GF-D8 (cell line): ENCODE measurements at regions not wholly inside any gene's neighbourhood (a gene's known extent, or its start where the extent isn't known, plus 50 kb on each side); places are given as distances from the start of the nearest gene placed in this dataset.
"Not testable (repeated sequence)": the region's sequence is repeated elsewhere in the genome, so short reads cannot be mapped to it uniquely, and the experiment has no call there.

Source experiments
- DNase-seq: peaks from one replicate; lab custom pipeline; 2025; lab: John Stamatoyannopoulos, UW

- no peak for DNase-seq
Observed at GRCh38 chr5:167936944-167937634, 354.4 kb upstream of the WWC1 start.

DNA sequence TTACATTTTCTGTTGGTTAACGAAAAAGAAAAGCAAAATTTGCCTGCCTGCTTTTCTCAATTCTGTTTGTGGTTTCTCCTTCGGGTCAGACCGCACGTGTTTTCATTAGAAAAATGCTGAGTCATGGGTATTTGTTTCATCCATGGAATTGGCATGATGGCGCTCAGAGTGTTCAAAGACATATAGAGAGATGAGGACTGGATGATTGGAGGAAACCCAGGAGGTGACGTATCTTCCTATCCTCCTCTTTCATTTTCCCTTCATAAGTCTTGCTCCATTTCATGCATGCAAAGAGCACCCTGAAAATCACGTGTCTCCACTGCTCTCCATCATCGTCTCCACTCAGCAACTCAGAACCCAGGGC, 353.8 kb upstream of the WWC1 start:
- no peak for DNase-seq

DNA sequence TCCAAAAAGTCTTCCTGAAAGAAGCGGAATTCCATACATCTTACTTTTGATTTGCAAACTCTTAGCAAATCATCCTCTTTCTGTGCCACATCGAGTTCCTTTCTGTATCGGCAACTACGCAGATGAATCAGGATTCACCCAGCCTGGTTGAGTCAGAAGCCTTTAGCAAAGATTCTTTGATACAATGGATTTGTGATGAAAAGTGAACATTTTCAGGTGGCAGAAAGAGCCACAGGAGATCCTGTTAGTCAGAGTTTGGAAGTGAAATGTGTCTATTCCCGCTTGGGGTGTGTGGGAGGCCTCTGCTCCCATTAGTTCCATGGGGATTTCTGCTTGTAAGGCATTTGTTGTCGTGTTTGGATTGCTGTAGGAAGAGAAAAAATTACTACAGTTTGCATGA, 351.8 kb upstream of the WWC1 start:
- no peak for DNase-seq

DNA sequence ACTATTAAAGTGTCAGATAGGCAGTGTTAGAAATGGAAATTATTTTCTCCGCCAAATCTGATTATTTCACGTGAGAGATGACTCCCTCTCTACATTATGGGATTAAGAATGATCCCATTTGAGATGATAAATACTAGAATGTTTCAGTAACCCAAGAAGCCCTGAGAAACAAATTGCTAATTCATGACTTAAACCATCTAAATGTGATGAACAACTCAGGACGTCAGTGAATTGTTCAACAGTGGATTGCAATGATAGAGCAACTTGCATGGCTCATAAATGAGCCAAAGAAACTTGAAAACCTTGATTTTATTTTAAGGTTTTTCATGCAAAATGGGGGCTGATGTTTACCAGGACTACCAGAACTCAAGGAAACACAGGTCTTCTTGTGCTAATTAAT, 350.5 kb upstream of the WWC1 start:
- DNase-seq, result no peak

DNA sequence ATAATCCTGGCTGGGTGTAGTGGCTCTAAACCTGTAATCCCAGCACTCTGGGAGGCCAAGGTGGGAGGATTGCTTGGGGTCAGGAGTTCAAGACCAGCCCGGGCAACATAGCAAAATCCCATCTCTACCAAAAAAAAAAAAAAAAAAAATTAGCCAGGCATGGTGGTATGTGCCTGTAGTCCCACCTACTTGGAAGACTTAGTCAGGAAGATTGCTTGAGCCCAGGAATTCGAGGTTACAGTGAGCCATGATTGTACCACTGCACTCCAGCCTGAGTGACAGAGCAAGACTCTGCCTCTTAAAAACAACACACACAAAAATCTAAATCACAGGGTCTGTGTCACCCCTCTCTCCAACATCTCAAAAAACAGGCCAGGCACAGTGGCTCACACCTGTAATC, 349.9 kb upstream of the WWC1 start:
- DNase-seq, result not testable (repeated sequence)

- DNase-seq, result no peak
Observed at GRCh38 chr5:167943343-167943742, 348.1 kb upstream of the WWC1 start.

DNA sequence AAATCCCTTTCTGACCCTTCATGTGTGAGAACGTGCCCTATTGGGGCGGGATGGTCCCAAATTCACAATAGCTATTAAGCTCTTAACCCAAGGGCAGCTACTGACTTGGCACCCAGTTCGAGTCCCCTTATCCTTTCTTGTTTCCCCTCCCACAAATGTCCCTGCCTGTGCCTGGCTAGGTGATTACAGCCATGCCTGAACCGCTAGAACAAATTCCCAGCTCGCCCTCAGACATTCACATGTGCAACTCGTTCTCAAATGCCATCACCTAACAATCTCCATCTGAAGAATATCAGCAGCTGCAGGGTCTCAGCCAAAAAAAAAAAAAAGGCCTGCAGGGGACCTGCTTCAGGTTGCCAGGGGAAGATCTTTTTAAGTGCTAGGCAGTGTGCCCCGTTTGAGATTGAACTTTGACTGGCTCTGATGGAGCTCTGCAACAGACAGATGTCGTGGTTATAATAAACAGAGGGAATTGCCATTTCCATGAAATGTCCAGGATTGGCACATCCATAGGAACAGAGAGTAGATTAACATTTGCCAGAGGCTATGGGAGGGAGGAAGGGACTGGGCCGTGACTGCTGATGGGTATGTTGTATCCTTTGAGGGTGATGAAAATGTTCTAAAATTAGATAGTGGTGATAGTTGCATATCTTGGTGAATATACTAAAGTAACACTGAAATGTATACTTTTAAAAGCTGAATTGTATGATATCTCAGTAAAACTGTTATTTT, 347.2 kb upstream of the WWC1 start:
- DNase-seq, result no peak

- no peak for DNase-seq
Observed at GRCh38 chr5:167945542-167946384, 345.7 kb upstream of the WWC1 start.

DNA sequence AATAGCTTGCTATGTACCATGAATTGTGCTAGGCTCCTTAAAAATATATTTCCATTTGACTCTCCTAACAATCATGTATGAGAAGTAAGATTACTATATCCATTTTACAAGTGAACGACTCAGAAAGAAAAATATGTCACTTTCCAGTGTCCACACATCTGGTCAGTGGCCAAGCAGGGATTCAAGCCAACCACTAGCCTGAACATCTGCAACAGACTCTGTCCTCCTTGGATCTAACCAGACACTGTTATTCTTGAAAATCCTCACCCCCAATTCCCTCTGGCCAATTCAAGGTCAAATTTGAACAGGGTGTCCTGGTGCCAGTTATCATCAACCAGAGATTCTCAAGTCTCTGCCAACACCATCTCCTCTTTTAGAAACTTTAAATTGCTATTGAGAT, 344.1 kb upstream of the WWC1 start:
- DNase-seq, result no peak

DNA sequence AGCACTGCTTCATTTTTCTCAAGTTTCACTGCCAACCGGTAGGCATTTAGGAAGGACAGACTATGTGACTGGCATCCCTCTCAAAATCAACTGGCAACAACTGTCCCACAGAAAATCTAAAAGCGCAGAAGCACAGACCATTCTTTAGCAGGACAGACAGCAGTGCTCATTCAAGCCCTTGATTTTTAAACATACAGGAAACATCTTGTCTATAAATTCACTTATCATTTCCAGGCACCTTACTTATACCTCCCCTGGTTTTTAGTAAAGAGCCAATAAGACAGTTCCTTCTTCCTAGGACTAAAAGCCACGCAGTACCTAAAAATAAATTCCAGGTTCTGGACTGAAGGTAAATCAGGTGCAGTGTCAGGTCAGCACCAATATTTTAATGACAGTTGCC, 343.2 kb upstream of the WWC1 start:
- no peak for DNase-seq

DNA sequence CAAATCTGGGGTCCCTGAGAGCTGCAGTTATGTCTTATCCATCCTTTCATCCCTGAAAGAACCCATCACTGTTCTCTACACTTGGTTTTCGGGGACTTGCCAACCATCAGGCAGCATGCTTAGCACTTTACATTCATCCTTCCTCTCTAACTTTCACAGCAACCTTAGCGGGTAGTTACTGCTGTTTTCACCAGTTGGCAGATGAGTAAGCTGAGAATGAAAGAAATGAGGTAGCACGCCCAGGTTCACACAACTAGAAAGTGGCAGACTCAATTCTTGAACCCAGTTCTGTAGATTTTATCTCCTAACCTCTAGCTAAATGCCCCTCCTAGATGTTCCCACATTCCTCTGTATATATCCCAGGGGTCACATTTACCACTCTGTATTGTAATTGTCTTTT, 342.0 kb upstream of the WWC1 start:
- no peak for DNase-seq

DNA sequence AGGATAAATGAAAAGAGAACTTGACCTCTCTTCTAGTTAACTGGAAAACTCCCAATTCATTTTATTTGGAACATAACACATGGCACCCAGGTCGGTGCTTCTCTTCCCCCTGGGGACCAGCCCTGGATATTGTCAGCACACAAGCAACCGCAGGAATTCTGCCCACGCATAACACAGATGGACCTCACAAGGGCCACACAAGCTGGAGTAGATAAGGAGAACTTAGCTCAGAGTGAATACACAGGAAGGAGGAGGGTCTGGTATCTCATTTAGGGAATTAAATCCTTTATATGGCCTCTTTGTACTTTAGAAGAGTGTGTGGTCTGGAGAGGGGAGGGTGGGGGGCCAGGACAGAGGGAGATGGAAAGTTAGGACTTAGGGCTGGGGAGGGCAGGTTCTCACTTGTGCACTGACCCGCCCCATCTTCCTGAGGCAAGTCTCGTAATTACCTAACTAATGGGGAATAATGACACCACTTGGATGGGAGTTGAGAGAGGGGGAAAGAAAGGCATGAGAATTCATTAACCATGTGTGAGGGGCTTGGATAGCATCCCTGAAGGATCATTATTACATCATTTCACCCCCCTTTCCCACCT, 341.2 kb upstream of the WWC1 start:
- no peak for DNase-seq

DNA sequence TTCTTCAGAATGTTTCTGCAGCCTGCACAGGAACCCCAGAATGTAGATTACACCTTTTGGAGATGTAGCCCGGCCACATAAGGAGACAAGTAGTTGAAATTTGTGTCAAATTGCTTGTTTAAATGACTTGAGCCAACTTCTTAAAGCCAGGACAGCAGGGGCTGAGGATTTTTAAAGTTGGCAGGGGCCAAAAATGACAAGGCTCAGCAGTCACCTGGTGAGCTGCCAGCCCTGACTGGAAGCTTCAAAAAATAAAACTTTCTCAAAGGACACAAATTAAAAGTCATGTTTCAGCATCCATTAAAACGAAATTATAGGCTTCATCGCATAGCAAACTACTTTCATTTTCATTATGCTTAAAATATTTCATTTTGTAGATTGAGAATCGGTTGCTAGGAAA, 340.3 kb upstream of the WWC1 start:
- DNase-seq, result no peak

DNA sequence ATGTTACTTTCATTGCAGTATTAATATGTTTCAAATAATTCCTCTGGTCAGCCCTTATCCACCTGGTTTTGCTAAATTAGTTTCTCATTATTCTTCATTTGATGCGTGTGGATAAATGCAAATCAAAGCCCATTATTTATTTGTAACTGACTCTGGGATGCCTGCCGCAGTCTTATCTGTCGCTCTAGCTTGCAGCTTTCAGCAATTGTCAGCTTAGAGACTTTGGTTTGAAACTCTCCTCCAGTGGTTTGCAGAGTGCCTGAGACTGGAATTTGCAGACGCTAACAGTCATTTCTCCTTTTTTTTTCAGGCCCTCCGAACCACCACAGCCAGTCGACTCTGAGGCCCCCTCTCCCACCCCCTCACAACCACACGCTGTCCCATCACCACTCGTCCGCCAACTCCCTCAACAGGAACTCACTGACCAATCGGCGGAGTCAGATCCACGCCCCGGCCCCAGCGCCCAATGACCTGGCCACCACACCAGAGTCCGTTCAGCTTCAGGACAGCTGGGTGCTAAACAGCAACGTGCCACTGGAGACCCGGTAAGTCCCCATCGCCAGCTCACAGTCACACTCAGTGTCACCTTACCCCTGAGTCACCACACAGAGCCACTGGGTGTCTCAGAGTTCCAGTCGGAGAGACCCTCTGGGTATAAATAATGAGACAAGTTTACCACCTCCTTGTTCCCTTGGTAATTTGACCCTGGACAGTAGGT, 339.0 kb upstream of the WWC1 start:
- DNase-seq, result no peak

DNA sequence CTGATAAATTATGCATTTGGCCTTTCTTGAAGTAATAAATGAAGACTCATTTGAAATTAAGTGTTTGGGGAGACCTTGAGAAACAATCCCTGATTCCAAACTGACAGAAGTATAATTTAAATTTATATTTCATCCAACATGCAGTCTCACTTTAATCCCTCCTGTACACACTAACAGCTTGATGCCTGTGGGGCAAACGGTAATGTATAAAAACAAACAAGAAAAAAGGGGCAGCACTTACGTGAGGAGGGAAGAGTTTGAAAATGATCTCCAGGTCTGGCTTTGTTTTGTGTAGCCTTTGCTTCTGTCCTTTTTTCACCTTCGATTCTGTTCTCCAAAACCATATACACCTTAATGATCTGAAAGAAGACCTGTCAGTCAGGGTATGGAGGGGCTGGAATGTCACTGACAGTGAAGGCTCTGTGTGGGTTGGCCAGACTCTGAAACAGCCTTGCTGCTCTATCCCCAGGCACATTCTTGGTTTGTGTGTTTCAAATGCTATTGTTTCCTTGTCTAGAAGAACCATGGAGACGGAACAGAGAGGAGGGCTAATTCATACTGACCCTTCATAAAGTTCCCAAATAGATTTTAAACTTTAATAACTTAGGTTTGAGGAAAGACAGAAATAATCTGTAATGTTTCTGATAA, 338.2 kb upstream of the WWC1 start:
- no peak for DNase-seq

- no peak for DNase-seq
Observed at GRCh38 chr5:167961731-167962130, 329.7 kb upstream of the WWC1 start.

DNA sequence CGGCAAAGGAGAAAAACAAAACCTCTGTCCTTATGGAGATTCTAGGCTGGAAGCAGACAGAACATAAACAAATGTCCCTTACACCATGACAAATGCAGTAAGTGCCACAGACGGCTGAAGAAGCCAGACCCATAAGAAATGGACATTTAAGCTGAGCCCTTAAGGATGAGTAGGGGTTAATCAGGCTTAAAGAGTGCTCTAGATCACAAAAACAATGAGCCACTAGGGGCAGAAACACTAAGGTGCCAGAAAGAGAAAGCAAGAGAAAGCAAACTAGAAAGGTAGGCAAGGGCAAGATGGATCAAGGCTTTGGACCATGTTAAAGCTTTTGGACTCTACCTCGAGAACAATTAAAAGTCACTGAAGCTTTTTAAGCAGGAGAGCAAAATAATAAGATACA, 326.9 kb upstream of the WWC1 start:
- no peak for DNase-seq

GRCh38 chr5:167965710-167966109, 325.7 kb upstream of the WWC1 start:
- DNase-seq, result no peak

GRCh38 chr5:167966979-167967378, 324.5 kb upstream of the WWC1 start:
- DNase-seq, result no peak

DNA sequence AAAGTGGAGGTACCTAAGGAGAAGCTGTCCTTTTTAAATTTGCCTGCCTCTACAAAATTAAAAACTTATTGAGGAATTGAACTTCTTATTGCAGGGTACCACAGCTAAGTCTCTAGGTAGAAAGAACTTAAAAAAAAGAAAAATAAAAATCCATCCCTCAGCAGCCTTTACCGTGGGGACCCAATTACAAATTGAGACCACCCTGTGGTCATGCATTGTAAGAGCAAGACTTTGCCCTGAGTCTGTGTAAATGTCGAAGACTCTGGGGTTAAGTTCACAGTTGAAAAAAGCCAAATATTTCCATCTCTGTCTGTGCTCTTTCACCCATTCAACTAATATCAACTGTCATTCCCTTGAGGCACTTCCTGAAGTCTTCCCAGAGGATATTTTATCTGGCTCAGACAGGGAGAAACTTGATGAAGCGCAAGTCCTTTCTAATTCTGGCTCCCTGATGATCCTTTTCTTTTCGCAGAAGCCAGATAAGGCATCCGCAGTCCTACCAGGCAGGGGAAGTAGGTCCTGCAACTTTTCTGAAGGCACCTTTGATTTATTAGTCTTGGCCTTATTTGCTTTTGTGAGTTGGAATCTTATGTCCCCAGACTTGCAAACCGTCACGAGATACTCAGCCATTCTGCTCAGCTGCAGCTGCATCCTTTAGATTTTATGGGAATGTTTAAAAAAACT, 323.8 kb upstream of the WWC1 start:
- no peak for DNase-seq

DNA sequence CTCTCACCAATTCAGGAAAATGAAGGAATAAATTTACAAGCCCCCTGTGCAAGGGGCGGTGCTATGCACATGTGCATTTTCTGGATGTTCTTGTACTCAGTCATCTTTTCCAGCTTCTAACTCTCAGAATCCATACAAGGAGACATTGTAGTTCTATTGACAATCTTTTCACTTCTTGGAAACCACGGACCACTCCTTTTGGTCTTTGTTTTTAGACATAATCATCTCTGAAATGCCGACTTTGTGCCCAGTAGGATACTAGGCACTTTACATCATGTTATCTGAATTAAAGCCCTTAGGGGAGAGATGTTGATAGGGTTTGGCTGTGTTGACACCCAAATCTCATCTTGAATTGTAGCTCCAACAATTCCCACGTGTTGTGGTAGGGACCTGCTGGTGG, 322.6 kb upstream of the WWC1 start:
- no peak for DNase-seq
